ENCODE measurements at regions not wholly inside any gene's neighbourhood (a gene's known extent, or its start where the extent isn't known, plus 50 kb on each side); places are given as distances from the start of the nearest gene placed in this dataset.

DNA sequence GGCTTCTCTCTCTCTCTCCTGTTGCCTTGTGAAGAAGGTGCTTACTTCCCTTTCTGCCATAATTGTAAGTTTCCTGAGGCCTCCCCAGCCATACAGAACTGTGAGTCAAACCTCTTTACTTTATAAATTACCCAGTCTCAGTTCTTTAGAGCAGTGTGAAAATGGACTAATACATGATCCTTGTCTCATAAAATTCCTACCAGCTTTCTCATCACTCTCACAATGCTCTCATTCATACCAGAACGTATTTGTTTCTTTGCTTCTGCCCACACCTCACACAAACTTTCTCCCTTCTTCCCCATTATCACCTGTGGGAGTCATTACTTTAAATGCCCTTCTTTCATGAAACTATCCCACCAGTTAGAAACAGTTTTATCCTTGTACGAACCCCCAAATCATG is 62.7 kb upstream of the ARHGAP42 start:
- H3K4me3 ChIP-seq (ENCODE audit: low read length in 3 of 3) = no peak overlapping the region
- H3K4me1 ChIP-seq (ENCODE audit: control insufficient read depth in 2 of 3, insufficient read depth in 2 of 3, low read depth in 1 of 3, low read length in 3 of 3) = no peaks in the 10 kb centered on the region
- FAIRE-seq (no peak), DNase-seq (no peak)
- no peak overlapping the region for H3K9ac ChIP-seq (ENCODE audit: low read length in 3 of 3)
- no peaks in the 10 kb centered on the region for H3K27me3 ChIP-seq (ENCODE audit: control insufficient read depth, insufficient read depth, low read length)
- no peak overlapping the region for H3K27ac ChIP-seq (ENCODE audit: low read depth in 2 of 2, low read length in 2 of 2)
- TF ChIP-seq, protein P1, sequence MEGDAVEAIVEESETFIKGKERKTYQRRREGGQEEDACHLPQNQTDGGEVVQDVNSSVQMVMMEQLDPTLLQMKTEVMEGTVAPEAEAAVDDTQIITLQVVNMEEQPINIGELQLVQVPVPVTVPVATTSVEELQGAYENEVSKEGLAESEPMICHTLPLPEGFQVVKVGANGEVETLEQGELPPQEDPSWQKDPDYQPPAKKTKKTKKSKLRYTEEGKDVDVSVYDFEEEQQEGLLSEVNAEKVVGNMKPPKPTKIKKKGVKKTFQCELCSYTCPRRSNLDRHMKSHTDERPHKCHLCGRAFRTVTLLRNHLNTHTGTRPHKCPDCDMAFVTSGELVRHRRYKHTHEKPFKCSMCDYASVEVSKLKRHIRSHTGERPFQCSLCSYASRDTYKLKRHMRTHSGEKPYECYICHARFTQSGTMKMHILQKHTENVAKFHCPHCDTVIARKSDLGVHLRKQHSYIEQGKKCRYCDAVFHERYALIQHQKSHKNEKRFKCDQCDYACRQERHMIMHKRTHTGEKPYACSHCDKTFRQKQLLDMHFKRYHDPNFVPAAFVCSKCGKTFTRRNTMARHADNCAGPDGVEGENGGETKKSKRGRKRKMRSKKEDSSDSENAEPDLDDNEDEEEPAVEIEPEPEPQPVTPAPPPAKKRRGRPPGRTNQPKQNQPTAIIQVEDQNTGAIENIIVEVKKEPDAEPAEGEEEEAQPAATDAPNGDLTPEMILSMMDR (IDR thresholded peaks at IDR 0.05; ENCODE audit: borderline replicate concordance, extremely low read depth, insufficient read depth) = no peak
- no peaks in the 10 kb centered on the region for H3K36me3 ChIP-seq (ENCODE audit: control insufficient read depth in 2 of 3, insufficient read depth in 3 of 3, low read length in 3 of 3)
- intact Hi-C loops (cut with DNase I) = no loop called here
- peaks cover 0 to 12% (median 7%) of the 10 kb centered on the region in 3 donors for H3K9me3 ChIP-seq (ENCODE audit: control insufficient read depth in 2 of 3, insufficient read depth in 1 of 3, low read length in 3 of 3)

DNA sequence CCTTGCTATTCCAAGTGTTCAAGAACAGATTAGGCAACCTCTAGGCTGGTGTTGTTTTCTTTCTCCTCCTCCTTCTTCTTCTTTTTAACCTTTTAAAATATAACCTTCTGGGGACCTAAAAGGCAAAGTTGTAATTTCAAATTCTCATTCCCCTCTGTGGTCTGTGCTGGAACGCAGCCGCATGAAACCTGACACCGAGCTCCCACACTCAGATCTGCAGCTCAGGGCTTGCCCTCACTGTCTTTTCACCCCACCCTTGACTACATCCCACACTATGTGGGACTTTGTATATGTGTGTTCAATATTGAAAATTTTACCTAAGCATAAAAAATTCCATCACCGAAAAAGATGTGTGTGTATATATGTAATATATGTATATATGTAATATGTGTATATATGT is 62.0 kb upstream of the ARHGAP42 start:
- FAIRE-seq = no peak
- peaks cover 0 to 12% (median 7%) of the 10 kb centered on the region in 3 donors for H3K9me3 ChIP-seq (ENCODE audit: control insufficient read depth in 2 of 3, insufficient read depth in 1 of 3, low read length in 3 of 3)
- no peaks in the 10 kb centered on the region for H3K4me1 ChIP-seq (ENCODE audit: control insufficient read depth in 2 of 3, insufficient read depth in 2 of 3, low read depth in 1 of 3, low read length in 3 of 3)
- H3K4me3 ChIP-seq (ENCODE audit: low read length in 3 of 3) = no peak overlapping the region
- peak in 1 of 5 donors; percentile 16 for DNase-seq
- H3K36me3 ChIP-seq (ENCODE audit: control insufficient read depth in 2 of 3, insufficient read depth in 3 of 3, low read length in 3 of 3) = no peaks in the 10 kb centered on the region
- TF ChIP-seq, protein P1 (IDR thresholded peaks at IDR 0.05; ENCODE audit: borderline replicate concordance, extremely low read depth, insufficient read depth) = no peak
- no peak overlapping the region for H3K27ac ChIP-seq (ENCODE audit: low read depth in 2 of 2, low read length in 2 of 2)
- intact Hi-C loops (cut with DNase I) = no loop called here
- no peaks in the 10 kb centered on the region for H3K27me3 ChIP-seq (ENCODE audit: control insufficient read depth, insufficient read depth, low read length)
- no peak overlapping the region for H3K9ac ChIP-seq (ENCODE audit: low read length in 3 of 3)

DNA sequence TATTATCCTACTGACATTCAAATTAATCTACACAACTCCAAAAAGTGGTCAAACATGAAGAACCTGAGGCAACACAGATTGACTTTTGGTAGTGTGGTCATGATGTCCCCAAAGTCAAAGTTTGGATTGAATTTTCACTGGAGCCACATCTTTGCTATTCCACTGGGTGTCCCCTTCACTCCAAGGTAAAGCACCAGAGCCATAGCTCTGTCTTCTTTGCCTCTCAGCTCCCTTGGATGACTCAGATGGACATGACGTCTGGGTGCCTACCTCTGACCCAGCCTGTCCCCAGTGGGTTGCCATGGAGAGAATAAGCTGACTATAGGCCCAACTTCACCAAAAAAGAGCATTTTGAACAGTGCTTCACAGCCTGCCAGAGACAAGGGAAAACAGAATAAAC is 57.4 kb upstream of the ARHGAP42 start:
- TF ChIP-seq, protein P1 (IDR thresholded peaks at IDR 0.05; ENCODE audit: borderline replicate concordance, extremely low read depth, insufficient read depth) = no peak
- intact Hi-C loops (cut with DNase I) = no loop called here
- Histone ChIP-seq H3K36me3 (ENCODE audit: control insufficient read depth in 2 of 3, insufficient read depth in 3 of 3, low read length in 3 of 3) (no peaks in the 10 kb centered on the region), H3K27me3 (ENCODE audit: control insufficient read depth, insufficient read depth, low read length) (no peaks in the 10 kb centered on the region), H3K4me3 (ENCODE audit: low read length in 3 of 3) (no peak overlapping the region), H3K4me1 (ENCODE audit: control insufficient read depth in 2 of 3, insufficient read depth in 2 of 3, low read depth in 1 of 3, low read length in 3 of 3) (peaks cover 0 to 12% (median 8%) of the 10 kb centered on the region in 3 donors), H3K9me3 (ENCODE audit: control insufficient read depth in 2 of 3, insufficient read depth in 1 of 3, low read length in 3 of 3) (no peaks in the 10 kb centered on the region), H3K9ac (ENCODE audit: low read length in 3 of 3) (no peak overlapping the region), H3K27ac (ENCODE audit: low read depth in 2 of 2, low read length in 2 of 2) (no peak overlapping the region)
- FAIRE-seq = no peak
- no peak for DNase-seq

DNA sequence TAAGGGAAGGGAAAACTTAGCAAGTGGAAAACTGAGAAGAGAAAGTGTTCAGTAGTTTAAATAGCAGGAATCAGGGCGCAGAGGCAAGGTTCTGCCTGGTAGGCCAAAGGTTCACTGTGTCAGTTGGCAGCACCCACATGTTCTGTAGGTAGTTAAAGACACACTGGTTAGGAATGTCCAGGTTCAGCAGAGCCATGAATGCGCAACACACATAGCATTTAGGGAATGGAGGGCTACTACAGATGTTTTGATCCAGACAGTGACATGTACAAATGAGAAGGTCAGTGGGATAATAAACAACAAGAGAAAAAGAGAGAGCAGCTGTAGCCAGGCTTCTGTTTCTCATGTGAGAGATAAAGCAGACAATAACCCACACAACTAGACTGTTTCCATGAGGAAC is 56.2 kb upstream of the ARHGAP42 start:
- DNase-seq = peak in 1 of 5 donors; percentile 37
- Histone ChIP-seq H3K27ac (ENCODE audit: low read depth in 2 of 2, low read length in 2 of 2) (no peak overlapping the region), H3K4me3 (ENCODE audit: low read length in 3 of 3) (no peak overlapping the region), H3K4me1 (ENCODE audit: control insufficient read depth in 2 of 3, insufficient read depth in 2 of 3, low read depth in 1 of 3, low read length in 3 of 3) (peaks cover 0 to 12% (median 8%) of the 10 kb centered on the region in 3 donors), H3K9ac (ENCODE audit: low read length in 3 of 3) (no peak overlapping the region), H3K36me3 (ENCODE audit: control insufficient read depth in 2 of 3, insufficient read depth in 3 of 3, low read length in 3 of 3) (no peaks in the 10 kb centered on the region), H3K9me3 (ENCODE audit: control insufficient read depth in 2 of 3, insufficient read depth in 1 of 3, low read length in 3 of 3) (no peaks in the 10 kb centered on the region), H3K27me3 (ENCODE audit: control insufficient read depth, insufficient read depth, low read length) (no peaks in the 10 kb centered on the region)
- intact Hi-C loops (cut with DNase I) = no loop called here
- TF ChIP-seq, protein P1 (IDR thresholded peaks at IDR 0.05; ENCODE audit: borderline replicate concordance, extremely low read depth, insufficient read depth) = no peak
- FAIRE-seq = no peak
